ENCODE measurements at regions not wholly inside any gene's neighbourhood (a gene's known extent, or its start where the extent isn't known, plus 50 kb on each side); places are given as distances from the start of the nearest gene placed in this dataset.

- Histone ChIP-seq H3K9me2 (ENCODE audit: low read depth, low read length) (no peaks in the 10 kb centered on the region; the same call in 1 of the 2 replicates), H3K9me3 (ENCODE audit: low read length) (no peaks in the 10 kb centered on the region), H3K4me3 (ENCODE audit: low read depth, low read length, poor library complexity, severe bottlenecking) (no peak overlapping the region), H3K27ac (ENCODE audit: low read depth, low read length, poor library complexity, severe bottlenecking) (no peak overlapping the region), H3K4me2 (ENCODE audit: low read length) (no peak overlapping the region), H3K9ac (ENCODE audit: low read length) (no peak overlapping the region), H3K36me3 (ENCODE audit: insufficient read depth, low read length) (no peaks in the 10 kb centered on the region), H4K20me1 (ENCODE audit: insufficient read depth, low read length) (no peaks in the 10 kb centered on the region), H2AFZ (ENCODE audit: low read length) (no peak overlapping the region), H3K27me3 (ENCODE audit: insufficient read depth, low read length) (no peaks in the 10 kb centered on the region), H3F3A (ENCODE audit: insufficient read depth, low read length) (no peaks in the 10 kb centered on the region), H3K79me2 (ENCODE audit: insufficient read depth, low read length) (no peaks in the 10 kb centered on the region), H3K4me1 (ENCODE audit: insufficient read depth, low read length, severe bottlenecking) (no peaks in the 10 kb centered on the region)
- TF ChIP-seq EZH2 (IDR thresholded peaks at IDR 0.05; ENCODE audit: borderline replicate concordance, low read length) = no peak
- no peak for TF ChIP-seq CTCF (IDR thresholded peaks at IDR 0.05; ENCODE audit: low read length)
These were observed 378.5 kb upstream of the LMO3 start for GRCh38 chr12:16984484-16984883.

GRCh38 chr12:16972923-16973770, 367.2 kb upstream of the LMO3 start:
- Histone ChIP-seq H3K4me2 (ENCODE audit: low read length) (no peak overlapping the region), H3K9me3 (ENCODE audit: low read length) (no peaks in the 10 kb centered on the region), H2AFZ (ENCODE audit: low read length) (no peak overlapping the region), H3K9ac (ENCODE audit: low read length) (no peak overlapping the region), H3K36me3 (ENCODE audit: insufficient read depth, low read length) (no peaks in the 10 kb centered on the region), H3K4me3 (ENCODE audit: low read depth, low read length, poor library complexity, severe bottlenecking) (no peak overlapping the region), H3K79me2 (ENCODE audit: insufficient read depth, low read length) (no peaks in the 10 kb centered on the region), H3K27ac (ENCODE audit: low read depth, low read length, poor library complexity, severe bottlenecking) (no peak overlapping the region), H4K20me1 (ENCODE audit: insufficient read depth, low read length) (no peaks in the 10 kb centered on the region), H3F3A (ENCODE audit: insufficient read depth, low read length) (peaks cover 4% of the 10 kb centered on the region; the same call in 1 of the 2 replicates), H3K27me3 (ENCODE audit: insufficient read depth, low read length) (no peaks in the 10 kb centered on the region), H3K4me1 (ENCODE audit: insufficient read depth, low read length, severe bottlenecking) (no peaks in the 10 kb centered on the region), H3K9me2 (ENCODE audit: low read depth, low read length) (no peaks in the 10 kb centered on the region)
- TF ChIP-seq EZH2 (IDR thresholded peaks at IDR 0.05; ENCODE audit: borderline replicate concordance, low read length) (no peak), CTCF (IDR thresholded peaks at IDR 0.05; ENCODE audit: low read length) (no peak)

- H3K27me3 ChIP-seq (ENCODE audit: insufficient read depth, low read length) = no peaks in the 10 kb centered on the region
These were observed 356.9 kb upstream of the LMO3 start for GRCh38 chr12:16962889-16963288.

More at GRCh38 chr12:16962889-16963288, 356.9 kb upstream of the LMO3 start:
- H3F3A ChIP-seq (ENCODE audit: insufficient read depth, low read length) = no peaks in the 10 kb centered on the region
- H3K36me3 ChIP-seq (ENCODE audit: insufficient read depth, low read length) = no peaks in the 10 kb centered on the region
- H4K20me1 ChIP-seq (ENCODE audit: insufficient read depth, low read length) = no peaks in the 10 kb centered on the region
- no peak overlapping the region for H3K4me2 ChIP-seq (ENCODE audit: low read length)
- no peak overlapping the region for H2AFZ ChIP-seq (ENCODE audit: low read length)
- no peaks in the 10 kb centered on the region for H3K9me2 ChIP-seq (ENCODE audit: low read depth, low read length)
- H3K9ac ChIP-seq (ENCODE audit: low read length) = no peak overlapping the region
- H3K4me3 ChIP-seq (ENCODE audit: low read depth, low read length, poor library complexity, severe bottlenecking) = no peak overlapping the region
- no peaks in the 10 kb centered on the region for H3K79me2 ChIP-seq (ENCODE audit: insufficient read depth, low read length)
- no peaks in the 10 kb centered on the region for H3K4me1 ChIP-seq (ENCODE audit: insufficient read depth, low read length, severe bottlenecking)
- no peaks in the 10 kb centered on the region for H3K9me3 ChIP-seq (ENCODE audit: low read length)
- H3K27ac ChIP-seq (ENCODE audit: low read depth, low read length, poor library complexity, severe bottlenecking) = no peak overlapping the region
- no peak for TF ChIP-seq EZH2 (IDR thresholded peaks at IDR 0.05; ENCODE audit: borderline replicate concordance, low read length)
- TF ChIP-seq CTCF (IDR thresholded peaks at IDR 0.05; ENCODE audit: low read length) = no peak
